ENCODE measurements at regions not wholly inside any gene's neighbourhood (a gene's known extent, or its start where the extent isn't known, plus 50 kb on each side); places are given as distances from the start of the nearest gene placed in this dataset.

DNA sequence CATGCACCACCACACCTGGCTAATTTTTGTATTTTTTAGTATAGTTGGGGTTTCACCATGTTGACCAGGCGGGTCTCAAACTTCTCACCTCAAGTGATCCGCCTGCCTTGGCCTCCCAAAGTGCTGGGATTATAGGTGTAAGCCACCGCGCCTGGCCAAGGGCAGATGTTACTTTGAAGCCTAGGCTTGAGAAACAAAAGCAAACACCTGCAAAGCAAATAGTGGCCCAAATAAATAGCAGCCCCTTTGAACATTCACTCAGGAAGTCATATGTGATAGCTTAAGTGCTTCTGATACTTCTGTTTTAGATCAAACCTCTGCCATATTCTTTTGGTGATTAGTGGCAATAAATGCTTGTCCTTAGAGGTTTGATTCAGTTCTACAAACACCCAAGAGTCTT lies 404.5 kb upstream of the SMIM21 start:
- Histone ChIP-seq H4K20me1 (replicated peaks; ENCODE audit: control insufficient read depth, insufficient read depth, low read length) (no peaks in the 10 kb centered on the region), H3K79me2 (ENCODE audit: control insufficient read depth, insufficient read depth, low read length) (no peaks in the 10 kb centered on the region), H3K4me2 (ENCODE audit: insufficient read depth, low read length) (no peak overlapping the region), H3K27ac (ENCODE audit: extremely low read depth, low read depth, low read length) (no peak overlapping the region), H3K4me1 (replicated peaks in 1 of 2; ENCODE audit: control insufficient read depth in 2 of 2, insufficient read depth in 2 of 2, low read length in 2 of 2) (no peaks in the 10 kb centered on the region), H3K4me3 (no peak overlapping the region), H2AFZ (ENCODE audit: low read depth, low read length) (no peak overlapping the region), H3K9me3 (replicated peaks; ENCODE audit: control insufficient read depth, insufficient read depth, low read depth, low read length) (no peaks in the 10 kb centered on the region), H3K9ac (ENCODE audit: insufficient read depth in 1 of 2, low read depth in 2 of 2, low read length in 2 of 2) (no peak overlapping the region), H3K27me3 (ENCODE audit: control insufficient read depth in 2 of 2, insufficient read depth in 2 of 2, low read length in 2 of 2) (no peaks in the 10 kb centered on the region), H3K36me3 (ENCODE audit: control insufficient read depth, insufficient read depth, low read length) (no peaks in the 10 kb centered on the region), H3K9me1 (ENCODE audit: control insufficient read depth, insufficient read depth, low read length) (no peaks in the 10 kb centered on the region)
- ChIA-PET POLR2A (no interaction called here), CTCF (ENCODE audit: low intra/inter-chr PET ratio) (no interaction called here)
- ATAC-seq, result no peak
- DNase-seq (ENCODE audit: extremely low read depth in 1 of 4, low spot score in 3 of 4), result no peak
- WGBS (ENCODE audit: insufficient coverage, low coverage, missing lambda C conversion rate), result 0% methylated on average over 4 of the region's 4 CpGs
- BruUV-seq (replicated peaks), result no TSS peak
- intact Hi-C loops (cut with micrococcal nuclease), result no loop called here
- FAIRE-seq, result no peak
- no peak for TF ChIP-seq POLR2G (IDR thresholded peaks at IDR 0.05; ENCODE audit: low read depth, low read length)
- in situ Hi-C loops (cut with MboI), result no loop called here

GRCh38 chr18:75830828-75831227 lies 403.3 kb upstream of the SMIM21 start:
- FAIRE-seq (no peak), DNase-seq (ENCODE audit: extremely low read depth in 1 of 4, low spot score in 3 of 4) (no peak), ATAC-seq (no peak)
- Histone ChIP-seq H3K79me2 (ENCODE audit: control insufficient read depth, insufficient read depth, low read length) (no peaks in the 10 kb centered on the region), H4K20me1 (replicated peaks; ENCODE audit: control insufficient read depth, insufficient read depth, low read length) (no peaks in the 10 kb centered on the region), H3K9me1 (ENCODE audit: control insufficient read depth, insufficient read depth, low read length) (no peaks in the 10 kb centered on the region), H3K9ac (ENCODE audit: insufficient read depth in 1 of 2, low read depth in 2 of 2, low read length in 2 of 2) (no peak overlapping the region), H3K27me3 (ENCODE audit: control insufficient read depth in 2 of 2, insufficient read depth in 2 of 2, low read length in 2 of 2) (no peaks in the 10 kb centered on the region), H2AFZ (ENCODE audit: low read depth, low read length) (no peak overlapping the region), H3K9me3 (replicated peaks; ENCODE audit: control insufficient read depth, insufficient read depth, low read depth, low read length) (no peaks in the 10 kb centered on the region), H3K4me3 (no peak overlapping the region), H3K36me3 (ENCODE audit: control insufficient read depth, insufficient read depth, low read length) (no peaks in the 10 kb centered on the region), H3K4me2 (ENCODE audit: insufficient read depth, low read length) (no peak overlapping the region), H3K27ac (ENCODE audit: extremely low read depth, low read depth, low read length) (no peak overlapping the region), H3K4me1 (replicated peaks in 1 of 2; ENCODE audit: control insufficient read depth in 2 of 2, insufficient read depth in 2 of 2, low read length in 2 of 2) (no peaks in the 10 kb centered on the region)
- intact Hi-C loops (cut with micrococcal nuclease), result no loop called here
- no peak for TF ChIP-seq HNRNPUL1 (IDR thresholded peaks at IDR 0.05; ENCODE audit: low read length)
- no peak for TF ChIP-seq MGA (IDR thresholded peaks at IDR 0.05)
- TF ChIP-seq NR2C2 (CRISPR knock-in tag; IDR thresholded peaks at IDR 0.05), result no peak
- no peak for TF ChIP-seq NR2C2 (tag; IDR thresholded peaks at IDR 0.05)
- no peak for TF ChIP-seq ZKSCAN3 (CRISPR knock-in tag; IDR thresholded peaks at IDR 0.05)
- in situ Hi-C loops (cut with MboI), result no loop called here
- ChIA-PET CTCF (ENCODE audit: low intra/inter-chr PET ratio) (no interaction called here), POLR2A (no interaction called here)
- BruUV-seq (replicated peaks), result no TSS peak
- WGBS (ENCODE audit: insufficient coverage, low coverage, missing lambda C conversion rate), result 0% methylated on average over 2 of the region's 2 CpGs

Measured in K562 (cell line).